Trophoblast cell (in vitro differentiated cells and primary cell): ENCODE measurements at regions not wholly inside any gene's neighbourhood (a gene's known extent, or its start where the extent isn't known, plus 50 kb on each side); places are given as distances from the start of the nearest gene placed in this dataset.
A peak's percentile ranks its signal among the peaks of the same experiment; 100 is the strongest.
"Not testable (repeated sequence)": the region's sequence is repeated elsewhere in the genome, so short reads cannot be mapped to it uniquely, and the experiment has no call there.

Experiments used
- DNase-seq, 2 donors: peaks; one replicate each; pipeline ENCODE4 v3.0.0-alpha.2; 2016
- H2AFZ ChIP-seq: 2 replicates; pipeline ENCODE4 v1.6.1; 2013; ENCODE audit warnings: low read length, moderate library complexity, mild to moderate bottlenecking; ENCODE audit not compliant: insufficient read depth, poor library complexity
- H2AK5ac ChIP-seq: 2 replicates; pipeline ENCODE4 v1.6.1; 2013; ENCODE audit warnings: mild to moderate bottlenecking, low read length
- H2BK120ac ChIP-seq: 2 replicates; pipeline ENCODE4 v1.6.1; 2013; ENCODE audit warnings: low read length, mild to moderate bottlenecking, moderate library complexity; ENCODE audit not compliant: insufficient read depth, poor library complexity
- H2BK12ac ChIP-seq: 2 replicates; pipeline ENCODE4 v1.6.1; 2013; ENCODE audit warnings: mild to moderate bottlenecking, low read length, moderate library complexity
- H2BK5ac ChIP-seq: 2 replicates; pipeline ENCODE4 v1.6.1; 2013; ENCODE audit warnings: low read length, low read depth, moderate library complexity, mild to moderate bottlenecking; ENCODE audit not compliant: poor library complexity
- H3K14ac ChIP-seq: 2 replicates; pipeline ENCODE4 v1.6.1; 2013; ENCODE audit warnings: mild to moderate bottlenecking, low read length
- H3K18ac ChIP-seq: 2 replicates; pipeline ENCODE4 v1.6.1; 2013; ENCODE audit warnings: mild to moderate bottlenecking, low read length
- H3K23ac ChIP-seq: 2 replicates; pipeline ENCODE4 v1.6.1; 2013; ENCODE audit warnings: low read length
- H3K27ac ChIP-seq: 2 replicates; pipeline ENCODE4 v1.5.1; 2013; ENCODE audit warnings: low read depth, mild to moderate bottlenecking, inconsistent platforms, low read length, moderate library complexity
- H3K27me3 ChIP-seq: 2 replicates; pipeline ENCODE4 v1.6.1; 2013; ENCODE audit warnings: inconsistent platforms, mild to moderate bottlenecking, low read length, moderate library complexity; ENCODE audit not compliant: insufficient read depth
- H3K36me3 ChIP-seq, 2 experiments: 1 replicate in 1 of 2; 2 replicates in 1 of 2; pipeline ENCODE4 v1.6.1; 2013; ENCODE audit warnings: low read length in 2 of 2, mild to moderate bottlenecking in 2 of 2, moderate library complexity in 1 of 2; ENCODE audit not compliant: insufficient read depth in 2 of 2, control insufficient read depth in 1 of 2
- H3K4ac ChIP-seq: 2 replicates; pipeline ENCODE4 v1.6.1; 2013; ENCODE audit warnings: low read depth, mild to moderate bottlenecking, low read length, moderate library complexity
- H3K4me1 ChIP-seq, 2 experiments: 1 replicate in 1 of 2; 2 replicates in 1 of 2; pipeline ENCODE4 v1.6.1; 2013; ENCODE audit warnings: low read length in 2 of 2, mild to moderate bottlenecking in 2 of 2, moderate library complexity in 1 of 2; ENCODE audit not compliant: insufficient read depth in 2 of 2, control insufficient read depth in 1 of 2
- H3K4me2 ChIP-seq: 2 replicates; pipeline ENCODE4 v1.6.1; 2013; ENCODE audit warnings: inconsistent platforms, mild to moderate bottlenecking, low read length, moderate library complexity
- H3K4me3 ChIP-seq: 2 replicates; pipeline ENCODE4 v1.5.1; 2013; ENCODE audit warnings: mild to moderate bottlenecking, low read depth, low read length, inconsistent platforms
- H3K79me1 ChIP-seq: one replicate; pipeline ENCODE4 v1.6.1; 2013; ENCODE audit warnings: low read length
- H3K79me2 ChIP-seq: 2 replicates; pipeline ENCODE4 v1.6.1; 2013; ENCODE audit warnings: low read length, mild to moderate bottlenecking; ENCODE audit not compliant: control insufficient read depth, insufficient read depth, poor library complexity
- H3K9ac ChIP-seq: 2 replicates; pipeline ENCODE4 v1.6.1; 2013; ENCODE audit warnings: mild to moderate bottlenecking, low read length
- H3K9me3 ChIP-seq: 2 replicates; pipeline ENCODE4 v1.6.1; 2013; ENCODE audit warnings: low read depth, mild to moderate bottlenecking, control low read depth, inconsistent platforms, low read length; ENCODE audit not compliant: insufficient read depth
- H4K12ac ChIP-seq: 2 replicates; pipeline ENCODE4 v1.6.1; 2013; ENCODE audit warnings: low read depth, mild to moderate bottlenecking, low read length, moderate library complexity
- H4K8ac ChIP-seq: 2 replicates; pipeline ENCODE4 v1.6.1; 2013; ENCODE audit warnings: low read depth, mild to moderate bottlenecking, low read length, moderate library complexity
- H4K91ac ChIP-seq: one replicate; pipeline ENCODE4 v1.6.1; 2013; ENCODE audit warnings: low read depth, mild to moderate bottlenecking, low read length, moderate library complexity
- WGBS: extraction: QIAGEN DNeasy Blood & Tissue Kit; methylation state at CpG from one replicate; pipeline ENCODE4 v1.1.7; 2013; ENCODE audit warnings: missing lambda C conversion rate; ENCODE audit not compliant: insufficient read length, insufficient coverage; ENCODE audit errors: extremely low coverage; 5-methylcytosine and 5-hydroxymethylcytosine counted together

DNA sequence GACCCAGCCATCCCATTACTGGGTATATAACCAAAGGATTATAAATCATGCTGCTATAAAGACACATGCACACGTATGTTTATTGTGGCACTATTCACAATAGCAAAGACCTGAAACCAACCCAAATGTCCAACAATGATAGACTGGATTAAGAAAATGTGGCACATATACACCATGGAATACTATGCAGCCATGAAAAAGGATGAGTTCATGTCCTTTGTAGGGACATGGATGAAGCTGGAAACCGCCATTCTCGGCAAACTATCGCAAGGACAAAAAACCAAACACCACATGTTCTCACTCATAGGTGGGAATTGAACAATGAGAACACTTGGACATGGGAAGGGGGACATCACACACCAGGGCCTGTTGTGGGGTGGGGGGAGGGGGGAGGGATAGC, 255.3 kb upstream of the IRS2 start:
- H2BK5ac ChIP-seq, H3K36me3 ChIP-seq: not testable (repeated sequence)
- no CpG with 5 or more reads among the region's 4 CpGs for WGBS

DNA sequence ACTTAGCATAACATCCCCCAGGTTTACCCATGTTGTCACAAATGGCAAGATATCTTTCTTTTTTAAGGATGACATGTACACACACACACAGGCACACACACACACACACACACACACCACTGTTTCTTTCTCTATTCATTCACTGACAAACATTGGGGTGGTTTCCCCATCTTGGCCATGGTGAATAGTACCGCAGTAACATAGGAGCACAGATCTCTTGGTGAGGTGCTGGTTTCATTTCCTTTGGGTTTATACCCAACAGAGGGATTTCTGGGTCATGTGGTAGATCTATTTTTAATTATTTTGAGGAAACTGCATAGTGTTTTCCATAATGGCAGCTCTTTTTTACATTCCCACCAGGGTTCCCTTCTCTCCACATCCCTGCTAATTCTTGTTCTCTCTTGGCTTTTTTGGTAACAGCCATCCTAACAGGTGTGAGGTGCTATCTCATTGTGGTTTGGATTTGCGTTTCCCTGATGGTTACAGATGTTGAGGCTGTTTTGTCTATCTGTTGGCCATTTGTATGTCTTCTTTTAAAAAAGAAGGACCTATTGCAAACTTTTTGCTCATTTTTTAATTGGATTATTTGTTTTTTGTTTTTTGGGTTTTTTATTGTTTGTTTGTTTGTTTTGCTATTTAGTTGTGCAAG, 251.7 kb upstream of the IRS2 start:
- H3K79me2 ChIP-seq: no peaks in the 10 kb centered on the region
- no peaks in the 10 kb centered on the region for H3K36me3 ChIP-seq
- H3K4me2 ChIP-seq: no peak overlapping the region
- no peak overlapping the region for H2BK12ac ChIP-seq
- no peak overlapping the region for H4K8ac ChIP-seq
- H3K23ac ChIP-seq: no peak overlapping the region
- no CpG with 5 or more reads among the region's 2 CpGs for WGBS
- H3K18ac ChIP-seq: no peak overlapping the region
- H2AFZ ChIP-seq: no peak overlapping the region
- H3K4ac ChIP-seq: no peak overlapping the region
- DNase-seq: no peak
- H2BK5ac ChIP-seq: no peak overlapping the region
- H3K27ac ChIP-seq: no peak overlapping the region
- H4K91ac ChIP-seq: no peak overlapping the region
- peaks cover under 1% of the 10 kb centered on the region for H3K9me3 ChIP-seq
- H4K12ac ChIP-seq: no peak overlapping the region
- H3K9ac ChIP-seq: no peak overlapping the region
- H3K27me3 ChIP-seq: no peaks in the 10 kb centered on the region
- no peak overlapping the region for H2BK120ac ChIP-seq
- H2AK5ac ChIP-seq: no peak overlapping the region
- H3K79me1 ChIP-seq: no peaks in the 10 kb centered on the region
- no peaks in the 10 kb centered on the region for H3K4me1 ChIP-seq
- no peak overlapping the region for H3K4me3 ChIP-seq
- H3K14ac ChIP-seq: no peak overlapping the region

More for the DNA sequence above, 255.3 kb upstream of the IRS2 start:
- H3K9ac ChIP-seq, H3K4me3 ChIP-seq, H3K18ac ChIP-seq, H3K23ac ChIP-seq, H3K27ac ChIP-seq, H2BK120ac ChIP-seq, H2AK5ac ChIP-seq, H4K12ac ChIP-seq, H3K79me1 ChIP-seq, H3K4ac ChIP-seq, H3K4me2 ChIP-seq, H3K9me3 ChIP-seq, H2AFZ ChIP-seq, DNase-seq, H3K4me1 ChIP-seq, H3K27me3 ChIP-seq, H4K8ac ChIP-seq, H3K79me2 ChIP-seq, H4K91ac ChIP-seq, H3K14ac ChIP-seq, H2BK12ac ChIP-seq: not testable (repeated sequence)

DNA sequence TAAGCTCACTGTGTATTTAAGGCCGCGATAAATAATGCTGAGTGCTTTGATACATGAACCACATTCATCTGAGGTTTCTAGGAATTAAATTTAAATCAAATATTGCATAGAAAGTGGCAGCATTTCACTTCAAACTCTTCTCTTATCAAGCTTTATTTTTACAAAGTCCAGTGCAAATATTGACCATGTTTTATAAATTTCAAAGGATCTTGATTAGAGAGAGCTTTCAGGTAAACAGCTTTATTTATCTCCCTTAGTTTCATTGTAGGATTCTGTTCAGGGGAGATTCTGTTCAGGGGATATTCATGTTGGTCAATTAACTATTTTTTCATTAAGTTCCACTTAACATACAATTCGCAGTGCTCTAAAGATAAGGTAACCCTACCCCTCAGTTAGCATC, 249.7 kb upstream of the IRS2 start:
- Histone ChIP-seq H2BK5ac (no peak overlapping the region), H3K9me3 (no peaks in the 10 kb centered on the region), H2BK120ac (no peak overlapping the region), H3K27me3 (no peaks in the 10 kb centered on the region), H2BK12ac (no peak overlapping the region), H3K14ac (no peak overlapping the region), H3K4me1 (no peaks in the 10 kb centered on the region), H3K4ac (no peak overlapping the region), H4K8ac (no peak overlapping the region), H4K91ac (no peak overlapping the region), H2AK5ac (no peak overlapping the region), H4K12ac (no peak overlapping the region), H3K9ac (no peak overlapping the region), H3K4me2 (no peak overlapping the region), H3K4me3 (no peak overlapping the region), H3K79me2 (no peaks in the 10 kb centered on the region), H3K23ac (no peak overlapping the region), H3K79me1 (no peaks in the 10 kb centered on the region), H3K27ac (no peak overlapping the region), H3K18ac (no peak overlapping the region), H2AFZ (no peak overlapping the region), H3K36me3 (no peaks in the 10 kb centered on the region)
- no peak for DNase-seq
- no CpG with 5 or more reads among the region's 3 CpGs for WGBS

DNA sequence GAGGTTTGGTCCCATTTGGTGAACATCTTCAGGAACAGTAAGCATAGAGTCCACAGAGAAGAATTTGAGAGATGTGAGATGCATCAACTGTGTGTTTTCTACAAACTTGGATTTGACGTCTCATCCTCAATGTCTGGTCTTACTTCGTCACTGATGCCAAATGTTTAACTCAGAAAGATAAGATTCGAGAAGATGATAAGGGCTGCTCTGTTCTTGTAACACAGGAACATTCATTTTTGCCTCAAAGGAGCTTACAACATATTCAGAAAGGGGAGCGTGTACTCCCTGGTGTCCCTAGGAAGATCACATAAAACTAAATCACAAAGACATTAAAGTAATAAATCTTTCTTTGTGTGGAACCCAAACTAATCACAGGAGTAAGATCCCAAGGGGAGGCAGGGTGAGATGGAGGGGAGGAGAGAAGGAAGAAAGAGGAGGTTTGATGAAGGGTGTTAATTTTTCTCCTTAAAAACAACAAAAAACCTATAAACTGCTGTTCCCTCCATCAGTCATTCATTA, 247.7 kb upstream of the IRS2 start:
- Histone ChIP-seq H2BK120ac (no peak overlapping the region), H2BK5ac (no peak overlapping the region), H3K9ac (no peak overlapping the region), H3K18ac (no peak overlapping the region), H3K36me3 (no peaks in the 10 kb centered on the region), H3K79me1 (no peaks in the 10 kb centered on the region), H3K14ac (no peak overlapping the region), H3K27ac (no peak overlapping the region), H2AK5ac (no peak overlapping the region), H3K23ac (no peak overlapping the region), H2AFZ (no peak overlapping the region), H2BK12ac (no peak overlapping the region), H3K79me2 (no peaks in the 10 kb centered on the region), H3K4me1 (no peaks in the 10 kb centered on the region), H4K8ac (no peak overlapping the region), H3K4ac (no peak overlapping the region), H4K12ac (no peak overlapping the region), H3K4me2 (no peak overlapping the region), H3K9me3 (no peaks in the 10 kb centered on the region), H3K4me3 (no peak overlapping the region), H4K91ac (no peak overlapping the region), H3K27me3 (no peaks in the 10 kb centered on the region)
- DNase-seq: peak in 1 of 2 donors; percentile 32
- no CpG with 5 or more reads among the region's 4 CpGs for WGBS
